ENCODE measurements at regions not wholly inside any gene's neighbourhood (a gene's known extent, or its start where the extent isn't known, plus 50 kb on each side); places are given as distances from the start of the nearest gene placed in this dataset.
A peak's percentile ranks its signal among the peaks of the same experiment; 100 is the strongest.
"Not testable (repeated sequence)": the region's sequence is repeated elsewhere in the genome, so short reads cannot be mapped to it uniquely, and the experiment has no call there.

GRCh38 chr6:140785926-140786325 is 1346.8 kb upstream of the GJE1 start:
- DNase-seq (ENCODE audit: low spot score) (no peak), FAIRE-seq (no peak)

GRCh38 chr6:140784573-140784972 is 1348.2 kb upstream of the GJE1 start:
- peak; percentile 8 for DNase-seq (ENCODE audit: low spot score)
- FAIRE-seq = no peak

GRCh38 chr6:140783504-140783903 is 1349.2 kb upstream of the GJE1 start:
- not testable (repeated sequence) for DNase-seq (ENCODE audit: low spot score)

GRCh38 chr6:140782941-140783340 is 1349.8 kb upstream of the GJE1 start:
- no peak for FAIRE-seq
- DNase-seq (ENCODE audit: low spot score) = no peak

More at GRCh38 chr6:140783504-140783903, 1349.2 kb upstream of the GJE1 start:
- FAIRE-seq = not testable (repeated sequence)

- no peak for FAIRE-seq
- no peak for DNase-seq (ENCODE audit: low spot score)
Observed at GRCh38 chr6:140779991-140780596, 1352.6 kb upstream of the GJE1 start.

GRCh38 chr6:140779341-140779740 is 1353.4 kb upstream of the GJE1 start:
- FAIRE-seq (no peak), DNase-seq (ENCODE audit: low spot score) (no peak)

- FAIRE-seq = no peak
- no peak for DNase-seq (ENCODE audit: low spot score)
Observed at GRCh38 chr6:140777780-140778179, 1354.9 kb upstream of the GJE1 start.

- DNase-seq (ENCODE audit: low spot score) (no peak), FAIRE-seq (no peak)
Observed at GRCh38 chr6:140775061-140775460, 1357.7 kb upstream of the GJE1 start.

GRCh38 chr6:140774080-140774505 is 1358.6 kb upstream of the GJE1 start:
- peak; percentile 41 for DNase-seq (ENCODE audit: low spot score)
- FAIRE-seq = peak; percentile 86

GRCh38 chr6:140773276-140773675 is 1359.4 kb upstream of the GJE1 start:
- peak; percentile 22 for DNase-seq (ENCODE audit: low spot score)
- peak; percentile 79 for FAIRE-seq

GRCh38 chr6:140772576-140772975 is 1360.1 kb upstream of the GJE1 start:
- no peak for DNase-seq (ENCODE audit: low spot score)
- no peak for FAIRE-seq

- DNase-seq (ENCODE audit: low spot score) (no peak), FAIRE-seq (no peak)
Observed at GRCh38 chr6:140768133-140768532, 1364.6 kb upstream of the GJE1 start.

GRCh38 chr6:140766999-140767398 is 1365.7 kb upstream of the GJE1 start:
- FAIRE-seq (no peak), DNase-seq (ENCODE audit: low spot score) (no peak)

- no peak for DNase-seq (ENCODE audit: low spot score)
- no peak for FAIRE-seq
Observed at GRCh38 chr6:140758169-140758877, 1374.4 kb upstream of the GJE1 start.

- FAIRE-seq (no peak), DNase-seq (ENCODE audit: low spot score) (no peak)
Observed at GRCh38 chr6:140752234-140752633, 1377.8 kb upstream of the CITED2 start.

- no peak for DNase-seq (ENCODE audit: low spot score)
- FAIRE-seq = no peak
Observed at GRCh38 chr6:140747114-140747513, 1372.7 kb upstream of the CITED2 start.

GRCh38 chr6:140744659-140745320 is 1370.3 kb upstream of the CITED2 start:
- DNase-seq (ENCODE audit: low spot score) (peak; percentile 36), FAIRE-seq (no peak)

- FAIRE-seq (no peak), DNase-seq (ENCODE audit: low spot score) (no peak)
Observed at GRCh38 chr6:140736231-140736630, 1361.8 kb upstream of the CITED2 start.

GRCh38 chr6:140732991-140733390 is 1358.5 kb upstream of the CITED2 start:
- DNase-seq (ENCODE audit: low spot score) (no peak), FAIRE-seq (no peak)

GRCh38 chr6:140732155-140732554 is 1357.7 kb upstream of the CITED2 start:
- no peak for DNase-seq (ENCODE audit: low spot score)
- FAIRE-seq = no peak

- FAIRE-seq (no peak), DNase-seq (ENCODE audit: low spot score) (no peak)
Observed at GRCh38 chr6:140731741-140732140, 1357.3 kb upstream of the CITED2 start.

- FAIRE-seq (no peak), DNase-seq (ENCODE audit: low spot score) (no peak)
Observed at GRCh38 chr6:140729521-140729920, 1355.1 kb upstream of the CITED2 start.

- no peak for DNase-seq (ENCODE audit: low spot score)
- FAIRE-seq = no peak
Observed at GRCh38 chr6:140718021-140718420, 1343.6 kb upstream of the CITED2 start.

Measured in RCC 7860 (cell line).